PC-9 (cell line): ENCODE measurements at regions not wholly inside any gene's neighbourhood (a gene's known extent, or its start where the extent isn't known, plus 50 kb on each side); places are given as distances from the start of the nearest gene placed in this dataset.

Experiments
- EZH2 ChIP-seq: fragments of 200-600 bp; sonication (generic); IDR thresholded peaks from 2 replicates; pipeline ENCODE4 v1.8.0; 2017; ENCODE audit warnings: antibody characterized with exemption, low read depth
- TF ChIP-seq, protein P1 (sequence below): fragments of 200-600 bp; sonication (generic); conservative IDR thresholded peaks from 2 replicates; pipeline ENCODE4 v1.6.1; 2017; ENCODE audit warnings: mixed run types, antibody characterized with exemption, mild to moderate bottlenecking, moderate library complexity

DNA sequence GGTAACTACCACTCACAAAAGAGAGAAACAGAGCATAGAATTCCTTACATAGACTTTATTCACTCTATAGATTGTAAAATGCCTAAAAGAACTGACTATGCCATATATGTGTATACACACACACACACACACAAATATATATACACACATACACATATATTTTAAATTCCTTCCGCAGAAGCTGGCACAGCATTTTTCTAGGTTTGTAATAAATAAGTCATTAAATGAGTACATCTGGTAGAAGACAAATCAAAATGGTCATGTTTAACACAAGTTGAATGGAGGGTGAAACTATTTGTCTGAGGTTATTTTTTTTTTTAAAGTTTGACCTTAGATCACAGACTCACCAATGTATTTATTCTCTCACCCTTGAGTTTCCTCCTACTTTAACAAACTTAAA lies 58.2 kb downstream of the CCER1 start:
- TF ChIP-seq, protein P1, sequence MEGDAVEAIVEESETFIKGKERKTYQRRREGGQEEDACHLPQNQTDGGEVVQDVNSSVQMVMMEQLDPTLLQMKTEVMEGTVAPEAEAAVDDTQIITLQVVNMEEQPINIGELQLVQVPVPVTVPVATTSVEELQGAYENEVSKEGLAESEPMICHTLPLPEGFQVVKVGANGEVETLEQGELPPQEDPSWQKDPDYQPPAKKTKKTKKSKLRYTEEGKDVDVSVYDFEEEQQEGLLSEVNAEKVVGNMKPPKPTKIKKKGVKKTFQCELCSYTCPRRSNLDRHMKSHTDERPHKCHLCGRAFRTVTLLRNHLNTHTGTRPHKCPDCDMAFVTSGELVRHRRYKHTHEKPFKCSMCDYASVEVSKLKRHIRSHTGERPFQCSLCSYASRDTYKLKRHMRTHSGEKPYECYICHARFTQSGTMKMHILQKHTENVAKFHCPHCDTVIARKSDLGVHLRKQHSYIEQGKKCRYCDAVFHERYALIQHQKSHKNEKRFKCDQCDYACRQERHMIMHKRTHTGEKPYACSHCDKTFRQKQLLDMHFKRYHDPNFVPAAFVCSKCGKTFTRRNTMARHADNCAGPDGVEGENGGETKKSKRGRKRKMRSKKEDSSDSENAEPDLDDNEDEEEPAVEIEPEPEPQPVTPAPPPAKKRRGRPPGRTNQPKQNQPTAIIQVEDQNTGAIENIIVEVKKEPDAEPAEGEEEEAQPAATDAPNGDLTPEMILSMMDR = no peak
- no peak for TF ChIP-seq EZH2
